ENCODE measurements at regions not wholly inside any gene's neighbourhood (a gene's known extent, or its start where the extent isn't known, plus 50 kb on each side); places are given as distances from the start of the nearest gene placed in this dataset.
A peak's percentile ranks its signal among the peaks of the same experiment; 100 is the strongest.

DNA sequence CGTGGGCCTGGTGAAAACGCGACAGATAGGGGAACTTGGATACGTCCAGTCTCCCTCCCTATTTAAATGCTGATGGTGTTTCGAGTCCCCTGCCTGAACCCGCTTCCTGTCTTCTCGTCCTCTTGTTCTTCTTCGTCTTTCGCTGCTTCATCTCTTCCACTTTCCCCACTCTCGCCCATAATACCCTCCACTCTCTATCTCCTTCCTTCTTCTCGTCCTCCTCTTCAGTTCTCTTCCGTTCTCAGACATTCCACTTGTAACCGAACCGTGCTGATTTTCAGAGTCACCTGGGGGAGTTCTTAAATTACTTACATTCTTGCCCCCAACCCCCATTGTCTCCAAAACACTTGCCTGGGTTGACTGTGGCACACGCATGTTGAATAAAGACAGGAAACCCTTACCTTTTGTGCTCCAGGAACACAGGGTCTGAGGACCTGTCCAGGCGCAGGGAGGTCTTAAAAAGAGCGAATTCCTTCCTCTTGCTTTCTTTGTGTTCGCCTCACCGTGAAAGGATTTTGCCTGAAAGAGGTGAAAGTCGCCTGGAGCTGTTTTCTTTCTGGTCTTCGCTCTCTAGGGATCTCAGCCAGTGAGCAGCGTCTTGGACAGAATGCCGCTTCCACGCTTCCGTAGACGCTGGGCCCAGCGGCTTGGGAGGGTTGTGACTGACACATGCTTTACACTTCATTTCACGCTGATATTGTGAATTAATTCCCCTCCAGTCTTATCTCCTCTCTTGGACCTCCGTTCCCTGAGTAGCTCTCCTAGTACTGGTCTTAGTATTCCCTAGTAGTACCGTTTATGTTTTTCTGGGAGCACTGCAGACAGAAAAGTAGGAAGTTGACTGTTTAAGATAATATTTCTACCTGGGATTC is 184.0 kb downstream of the GPX5 start:
- DNase-seq = no peak

GRCh38 chr6:28710466-28711191 is 184.9 kb downstream of the GPX5 start:
- peak; percentile 60 for DNase-seq

GRCh38 chr6:28711325-28711724 is 185.6 kb downstream of the GPX5 start:
- DNase-seq = no peak

DNA sequence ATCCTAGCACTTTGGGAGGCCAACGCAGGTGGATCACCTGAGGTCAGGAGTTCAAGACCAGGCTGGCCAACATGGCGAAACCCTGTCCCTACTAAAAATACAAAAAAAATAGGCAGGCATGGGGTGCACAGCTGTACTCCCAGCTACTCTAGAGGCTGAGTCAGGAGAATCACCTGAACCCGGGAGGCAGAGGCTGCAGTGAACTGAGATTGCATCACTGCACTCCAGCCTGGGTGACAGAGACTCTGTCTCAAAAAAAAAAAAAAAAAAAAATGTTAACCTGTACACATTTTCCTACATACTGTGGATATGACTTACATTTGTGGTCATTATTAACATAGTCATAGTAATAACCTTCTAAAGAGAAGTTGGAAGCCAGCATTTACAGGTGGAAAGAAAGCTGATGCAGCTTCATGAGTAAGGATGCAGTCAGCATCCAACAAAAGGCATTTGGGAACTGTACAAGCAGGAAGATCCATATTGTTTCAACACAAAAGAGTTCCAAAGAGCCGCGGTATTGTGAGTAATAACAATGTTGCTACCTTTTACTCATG is 186.2 kb downstream of the GPX5 start:
- DNase-seq = no peak

GRCh38 chr6:28712982-28713381 is 187.3 kb downstream of the GPX5 start:
- no peak for DNase-seq

DNA sequence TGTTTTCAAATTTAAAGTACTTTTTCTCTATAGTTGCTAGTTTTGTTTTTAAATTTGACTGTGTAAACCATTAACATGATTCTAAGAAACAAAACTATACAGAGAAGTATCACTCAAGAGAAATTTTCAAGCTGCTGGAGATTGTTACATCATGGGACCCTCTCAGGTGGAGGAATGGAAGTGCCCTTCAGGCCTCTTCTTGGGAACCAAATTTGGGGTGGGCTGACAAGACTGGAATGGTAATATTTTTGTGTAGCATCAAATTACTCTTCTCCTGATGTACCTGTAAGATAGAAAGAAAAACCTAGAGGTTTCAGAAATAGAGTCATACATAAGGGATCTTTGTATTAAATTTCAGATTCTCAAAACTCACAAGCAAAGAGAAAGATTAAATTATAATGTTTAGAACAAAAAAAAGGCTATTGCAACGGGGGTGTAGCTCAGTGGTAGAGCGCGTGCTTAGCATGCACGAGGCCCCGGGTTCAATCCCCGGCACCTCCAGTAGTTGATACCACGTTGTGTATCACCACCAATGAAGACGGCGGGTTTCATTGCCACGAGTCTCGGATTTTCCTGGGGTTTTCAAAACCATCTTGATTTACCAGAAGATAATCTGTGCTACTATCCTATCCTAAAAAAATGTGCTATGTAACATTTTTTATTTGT is 193.7 kb downstream of the GPX5 start:
- peak; percentile 55 for DNase-seq

DNA sequence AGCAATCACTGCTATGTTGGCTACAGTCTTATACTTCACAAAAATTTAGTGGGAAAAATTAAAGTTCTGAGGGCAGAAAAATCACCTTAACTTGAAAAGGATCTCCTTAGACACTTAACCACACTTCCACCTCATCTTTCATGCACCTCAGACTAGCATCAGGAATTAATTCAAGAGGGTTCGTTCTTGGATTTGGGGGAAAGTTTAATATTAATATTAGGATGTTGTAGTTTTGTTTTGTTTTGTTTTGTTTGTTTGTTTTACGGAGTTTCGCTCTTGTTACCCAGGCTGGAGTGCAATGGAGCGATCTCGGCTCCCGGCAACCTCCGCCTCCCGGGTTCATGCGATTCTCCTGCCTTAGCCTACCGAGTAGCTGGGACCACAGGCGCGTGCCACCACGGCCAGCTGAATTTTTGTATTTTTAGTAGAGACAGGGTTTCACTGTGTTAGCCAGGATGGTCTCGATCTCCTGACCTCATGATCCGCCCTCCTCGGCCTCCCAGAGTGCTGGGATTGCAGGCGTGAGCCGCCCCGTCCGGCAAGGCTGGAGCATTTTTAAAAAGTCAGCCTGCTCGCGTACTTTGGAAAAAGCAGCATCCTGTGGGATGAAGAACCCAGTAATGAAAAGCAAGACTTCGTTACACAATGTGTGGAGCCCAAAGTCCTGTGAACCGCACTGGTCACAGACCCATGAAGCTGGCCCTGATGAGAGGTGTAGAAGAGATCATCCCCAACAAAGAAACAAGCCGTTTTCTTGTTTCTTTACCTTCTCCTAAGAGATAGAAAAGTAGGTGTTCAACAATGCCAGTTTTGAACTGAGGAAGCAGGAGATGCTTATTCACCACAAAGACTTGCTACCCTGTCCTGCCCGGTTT is 194.9 kb downstream of the GPX5 start:
- no peak for DNase-seq

DNA sequence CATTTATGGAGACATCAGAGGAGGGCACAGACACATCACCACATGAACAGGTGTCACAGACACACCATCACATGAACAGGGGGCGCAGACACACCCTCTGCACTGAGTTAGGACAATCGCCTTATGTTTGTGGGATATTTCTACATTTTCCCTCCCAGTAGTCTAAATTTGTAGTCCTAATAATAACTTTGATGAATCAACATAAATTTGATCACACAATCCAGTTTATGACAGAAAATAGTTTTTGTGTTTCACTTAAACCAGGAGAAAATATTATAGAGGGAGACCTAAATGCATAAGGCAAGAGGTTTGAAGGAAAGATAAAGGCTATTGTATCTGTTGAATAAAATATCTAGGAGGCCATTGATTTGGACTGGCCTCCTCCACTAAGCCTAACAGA is 195.7 kb downstream of the GPX5 start:
- no peak for DNase-seq

- no peak for DNase-seq
These were observed 198.7 kb downstream of the GPX5 start for GRCh38 chr6:28724395-28724794.

- no peak for DNase-seq
These were observed 198.4 kb downstream of the TRIM27 start for GRCh38 chr6:28725274-28725809.

DNA sequence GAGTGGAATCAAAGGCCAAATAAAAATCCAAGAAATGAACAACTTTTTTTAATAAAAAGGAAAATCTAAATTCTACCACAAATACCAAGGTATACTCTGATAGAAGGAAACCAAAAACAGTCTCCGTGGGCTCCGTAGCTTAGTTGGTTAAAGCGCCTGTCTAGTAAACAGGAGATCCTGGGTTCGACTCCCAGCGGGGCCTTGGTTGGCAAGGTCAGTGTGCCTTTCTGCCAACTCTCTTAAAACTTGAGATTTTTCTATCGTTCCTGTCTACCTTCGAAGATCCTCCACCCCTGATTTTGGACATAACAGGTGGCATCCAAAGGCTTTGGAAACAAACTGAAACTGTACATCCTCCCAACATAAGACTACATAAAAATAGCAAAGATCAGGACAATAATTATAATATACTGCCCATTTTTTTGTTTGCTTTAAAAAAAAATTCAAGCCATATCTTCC is 197.9 kb downstream of the TRIM27 start:
- DNase-seq = peak; percentile 49

DNA sequence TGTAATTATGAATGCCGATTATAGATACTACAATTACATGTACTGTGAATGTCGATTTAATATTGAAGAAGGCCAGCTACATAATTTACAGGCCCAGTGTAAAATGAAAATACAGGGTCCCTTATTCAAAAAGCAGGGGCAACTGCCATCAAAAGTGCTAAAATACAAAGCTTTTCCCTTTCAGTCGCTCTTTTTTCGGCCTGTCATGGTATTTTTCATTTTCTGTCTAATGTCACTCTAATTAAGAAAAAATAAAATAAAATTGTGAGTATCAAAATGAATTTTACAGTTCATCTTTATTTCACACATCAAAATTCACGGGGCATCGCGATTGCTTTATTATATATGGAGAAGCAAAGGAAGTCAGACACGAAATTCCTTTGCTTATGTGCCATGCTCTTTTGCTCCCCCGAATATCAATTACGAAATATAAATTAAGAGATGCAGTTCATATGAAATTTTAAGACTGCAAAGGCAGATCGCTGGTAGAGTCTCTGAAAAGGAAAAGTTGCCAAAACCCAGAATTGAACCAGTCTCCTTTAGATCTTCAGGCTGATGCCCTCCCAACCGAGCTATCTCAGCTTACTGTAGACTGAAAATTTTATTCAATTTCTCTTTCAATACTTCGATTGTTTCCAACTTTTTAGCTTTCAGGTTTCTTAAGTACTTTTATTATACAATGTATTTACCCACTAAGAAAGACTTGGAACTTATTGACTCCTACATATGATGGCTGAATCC is 197.0 kb downstream of the TRIM27 start:
- no peak for DNase-seq

GRCh38 chr6:28727559-28728211 is 196.1 kb downstream of the TRIM27 start:
- no peak for DNase-seq

DNA sequence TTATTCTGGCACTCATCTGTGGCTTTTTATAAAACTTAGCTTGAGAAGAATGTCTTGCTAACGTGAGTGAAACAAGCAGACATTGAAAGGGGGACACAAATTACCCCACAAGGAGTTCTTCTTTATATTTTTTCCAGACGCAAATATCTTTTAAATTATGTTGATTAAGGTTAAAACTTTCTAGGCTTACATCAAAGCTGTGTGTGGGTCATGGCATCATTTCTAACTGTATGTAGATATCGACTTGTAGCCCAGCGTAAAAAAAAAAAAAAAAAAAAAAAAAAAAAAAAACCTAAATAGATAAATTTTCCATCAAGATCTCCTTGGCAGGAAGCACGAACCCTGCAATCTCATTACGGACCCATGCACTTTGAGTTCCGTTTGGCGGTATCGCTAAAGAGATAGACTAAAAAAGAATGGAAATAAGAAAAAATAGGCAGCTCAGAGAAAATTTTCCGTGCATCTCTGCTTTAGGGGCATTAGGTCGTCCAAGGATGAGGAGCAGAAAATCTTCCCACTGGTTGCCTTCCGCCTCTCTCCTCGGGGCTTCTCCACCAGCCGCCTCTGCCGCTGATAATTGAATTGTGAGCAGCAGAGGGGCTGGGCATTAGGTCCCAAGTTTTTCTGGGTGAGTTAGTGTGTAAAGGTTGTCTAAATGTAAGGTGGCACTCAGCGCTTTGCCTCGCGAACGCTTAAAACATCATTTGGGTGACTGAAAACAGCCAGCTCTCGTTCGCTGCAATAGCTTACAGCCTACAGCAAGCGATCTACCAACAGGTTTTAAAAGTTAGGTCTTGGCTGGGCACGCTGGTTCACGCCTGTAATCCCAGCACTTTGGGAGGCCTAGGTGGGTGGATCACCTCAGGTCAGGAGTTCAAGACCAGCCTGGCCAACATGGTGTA is 194.0 kb downstream of the TRIM27 start:
- DNase-seq = no peak

- no peak for DNase-seq
These were observed 191.7 kb downstream of the TRIM27 start for GRCh38 chr6:28732052-28732451.

- DNase-seq = no peak
These were observed 189.3 kb downstream of the TRIM27 start for GRCh38 chr6:28734443-28734959.

- no peak for DNase-seq
These were observed 187.7 kb downstream of the TRIM27 start for GRCh38 chr6:28736121-28736520.

GRCh38 chr6:28737750-28738395 is 185.9 kb downstream of the TRIM27 start:
- no peak for DNase-seq

DNA sequence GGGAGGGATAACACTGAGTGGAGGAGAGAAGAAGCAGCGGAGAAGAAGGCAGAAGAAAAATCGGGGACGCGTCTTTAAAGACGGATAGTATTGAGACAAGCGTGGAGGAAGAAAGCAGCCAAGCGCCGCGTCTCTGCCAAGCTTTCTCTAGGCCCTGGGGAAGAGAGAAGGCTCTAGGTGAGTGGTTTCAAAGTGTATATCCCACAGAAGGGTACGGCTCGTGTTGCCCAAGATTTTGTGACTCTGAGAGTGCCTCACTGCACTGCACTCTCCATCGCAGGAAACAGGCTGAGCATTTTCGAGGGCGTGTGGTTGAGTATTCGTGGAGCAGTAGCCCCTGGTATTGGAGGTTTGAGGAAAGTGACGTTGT is 185.4 kb downstream of the TRIM27 start:
- DNase-seq = no peak
